H1 (cell line): ENCODE measurements at regions not wholly inside any gene's neighbourhood (a gene's known extent, or its start where the extent isn't known, plus 50 kb on each side); places are given as distances from the start of the nearest gene placed in this dataset.

Source experiments
- CTCF ChIA-PET: fragments of 300-600 bp; sonication (Branson Sonifier 250); formaldehyde crosslinking; loops from one replicate; lab custom pipeline; 2021; ENCODE audit not compliant: partially characterized antibody; lab: Charles Lee
- POLR2A ChIA-PET: fragments of 300-600 bp; sonication (Branson Sonifier 250); formaldehyde crosslinking; loops from one replicate; lab custom pipeline; 2021; ENCODE audit warnings: inconsistent platforms; ENCODE audit not compliant: partially characterized antibody; lab: Charles Lee
- DNase-seq, 2 experiments: peaks; one replicate each; pipeline versions ENCODE4 v3.0.0 to v3.0.0-alpha.2; 2010 to 2022; ENCODE audit warnings: low spot score in 2 of 2, low read depth in 1 of 2, mixed read lengths in 1 of 2
- FAIRE-seq: peaks from 2 replicates; lab custom pipeline; 2011; peaks lifted over from hg19 to GRCh38; lab: Jason Lieb, UNC
- H2AFZ ChIP-seq: 2 replicates; pipeline ENCODE4 v1.8.1; 2012; ENCODE audit warnings: low read length, inconsistent platforms
- H2AK5ac ChIP-seq: 2 replicates; pipeline ENCODE4 v1.6.1; 2013; ENCODE audit warnings: low read depth, low read length
- H2BK120ac ChIP-seq: replicated peaks from 2 replicates; pipeline ENCODE3; 2013; ENCODE audit warnings: low read depth, low read length, inconsistent platforms
- H2BK12ac ChIP-seq: 2 replicates; pipeline ENCODE4 v1.6.1; 2013; ENCODE audit warnings: low read depth, low read length
- H2BK15ac ChIP-seq: 2 replicates; pipeline ENCODE4 v1.6.1; 2013; ENCODE audit warnings: low read length
- H2BK20ac ChIP-seq: 2 replicates; pipeline ENCODE4 v1.6.1; 2013; ENCODE audit warnings: low read length
- H2BK5ac ChIP-seq: 2 replicates; pipeline ENCODE4 v1.6.1; 2013; ENCODE audit warnings: low read depth, low read length
- H3K14ac ChIP-seq: 2 replicates; pipeline ENCODE4 v1.6.1; 2013; ENCODE audit warnings: inconsistent platforms; ENCODE audit not compliant: insufficient read length
- H3K18ac ChIP-seq: 2 replicates; pipeline ENCODE4 v1.6.1; 2013; ENCODE audit warnings: low read length; ENCODE audit errors: extremely low read depth
- H3K23ac ChIP-seq: 2 replicates; pipeline ENCODE4 v1.6.1; 2013; ENCODE audit warnings: inconsistent platforms; ENCODE audit not compliant: insufficient read length
- H3K23me2 ChIP-seq: 2 replicates; pipeline ENCODE4 v1.6.1; 2013; ENCODE audit warnings: low read depth, low read length
- H3K27ac ChIP-seq: 2 replicates; pipeline ENCODE4 v1.6.1; 2011; ENCODE audit warnings: low read depth, low read length, inconsistent platforms
- H3K27me3 ChIP-seq, 4 experiments: replicated peaks in 1 of 4; 1 replicate in 1 of 4; 2 replicates in 3 of 4; pipeline versions ENCODE4 v1.6.1 to v1.8.1; 2011 to 2013; ENCODE audit warnings: low read length in 3 of 4, mild to moderate bottlenecking in 3 of 4, inconsistent platforms in 2 of 4, mixed read lengths in 2 of 4, moderate library complexity in 1 of 4; ENCODE audit not compliant: control insufficient read depth in 3 of 4, insufficient read depth in 3 of 4; ENCODE audit errors: extremely low read depth in 1 of 4
- H3K36me3 ChIP-seq, 4 experiments: 2 replicates each; pipeline versions ENCODE4 v1.6.1 to v1.8.1; 2011 to 2013; ENCODE audit warnings: mild to moderate bottlenecking in 4 of 4, low read length in 3 of 4, moderate library complexity in 2 of 4, control low read depth in 1 of 4, inconsistent platforms in 1 of 4; ENCODE audit not compliant: insufficient read depth in 4 of 4, control insufficient read depth in 2 of 4
- H3K4ac ChIP-seq: replicated peaks from 2 replicates; pipeline ENCODE3; 2013; ENCODE audit warnings: low read length, low read depth, mixed read lengths, inconsistent platforms; ENCODE audit not compliant: insufficient read length
- H3K4me1 ChIP-seq, 4 experiments: replicated peaks in 1 of 4; 1 replicate in 1 of 4; 2 replicates in 3 of 4; pipeline versions ENCODE4 v1.6.1 to v1.8.1; 2011 to 2013; ENCODE audit warnings: low read length in 3 of 4, inconsistent platforms in 2 of 4, mixed read lengths in 1 of 4; ENCODE audit not compliant: insufficient read depth in 4 of 4, control insufficient read depth in 3 of 4
- H3K4me2 ChIP-seq, 2 experiments: 2 replicates each; pipeline versions ENCODE4 v1.6.1 to v1.8.1; 2011 to 2013; ENCODE audit warnings: low read depth in 2 of 2, low read length in 2 of 2, control low read depth in 1 of 2, inconsistent platforms in 1 of 2, mild to moderate bottlenecking in 1 of 2; ENCODE audit not compliant: insufficient read depth in 1 of 2
- H3K4me3 ChIP-seq, 4 experiments: fragments of 200-600, 300-600 bp in 1 of 4; sonication (generic), shearing (Covaris generic), sonication (Bioruptor Twin) in 1 of 4; 2 replicates each; pipeline versions ENCODE4 v1.5.1 to v1.8.1; 2011 to 2016; ENCODE audit warnings: low read length in 4 of 4, low read depth in 3 of 4, control low read depth in 2 of 4, inconsistent platforms in 2 of 4, mild to moderate bottlenecking in 2 of 4, mixed read lengths in 1 of 4, moderate library complexity in 1 of 4; ENCODE audit not compliant: insufficient read depth in 2 of 4; ENCODE audit errors: extremely low read depth in 1 of 4
- H3K56ac ChIP-seq: replicated peaks from 2 replicates; pipeline ENCODE3; 2013; ENCODE audit warnings: low read depth, mild to moderate bottlenecking, mixed read lengths, low read length, inconsistent platforms; ENCODE audit not compliant: insufficient read length
- H3K79me1 ChIP-seq: 2 replicates; pipeline ENCODE4 v1.6.1; 2013; ENCODE audit warnings: low read depth, low read length, control low read depth
- H3K79me2 ChIP-seq, 2 experiments: 2 replicates each; pipeline versions ENCODE4 v1.6.1 to v1.8.1; 2012 to 2013; ENCODE audit warnings: low read length in 2 of 2, mild to moderate bottlenecking in 2 of 2, inconsistent platforms in 1 of 2; ENCODE audit not compliant: insufficient read depth in 2 of 2, control insufficient read depth in 1 of 2
- H3K9ac ChIP-seq, 4 experiments: replicated peaks in 1 of 4; 1 replicate in 1 of 4; 2 replicates in 3 of 4; pipeline versions ENCODE4 v1.6.1 to v1.8.1; 2011 to 2013; ENCODE audit warnings: low read depth in 3 of 4, low read length in 3 of 4, control low read depth in 2 of 4, mild to moderate bottlenecking in 2 of 4, moderate library complexity in 2 of 4, inconsistent platforms in 1 of 4; ENCODE audit errors: extremely low read depth in 1 of 4
- H3K9me3 ChIP-seq, 2 experiments: 2 replicates each; pipeline versions ENCODE4 v1.6.1 to v1.8.1; 2012 to 2013; ENCODE audit warnings: mild to moderate bottlenecking in 2 of 2, moderate library complexity in 2 of 2, control low read depth in 1 of 2, inconsistent platforms in 1 of 2, low read depth in 1 of 2, low read length in 1 of 2, mixed read lengths in 1 of 2; ENCODE audit not compliant: insufficient read depth in 2 of 2
- H4K20me1 ChIP-seq, 2 experiments: replicated peaks in 1 of 2; 2 replicates each; pipeline versions ENCODE3 to v1.8.1; 2011 to 2013; ENCODE audit warnings: inconsistent platforms in 2 of 2, low read length in 2 of 2, mild to moderate bottlenecking in 1 of 2; ENCODE audit not compliant: insufficient read depth in 2 of 2, control insufficient read depth in 1 of 2
- H4K5ac ChIP-seq: 2 replicates; pipeline ENCODE4 v1.6.1; 2013; ENCODE audit warnings: low read length, low read depth, mixed read lengths, inconsistent platforms; ENCODE audit not compliant: insufficient read length
- H4K8ac ChIP-seq: 2 replicates; pipeline ENCODE4 v1.8.0; 2013; ENCODE audit warnings: mild to moderate bottlenecking, moderate library complexity, low read length, inconsistent platforms; ENCODE audit not compliant: insufficient read depth; ENCODE audit errors: extremely low read depth
- H4K91ac ChIP-seq: replicated peaks from 2 replicates; pipeline ENCODE3; 2013; ENCODE audit warnings: low read length, mixed read lengths, inconsistent platforms; ENCODE audit not compliant: insufficient read length
- ATF3 ChIP-seq: IDR thresholded peaks from 2 replicates; pipeline ENCODE4 v1.6.1; 2011; ENCODE audit warnings: low read depth, mild to moderate bottlenecking, low read length; ENCODE audit not compliant: insufficient read depth
- BRCA1 ChIP-seq: IDR thresholded peaks from 2 replicates; pipeline ENCODE4 v1.6.1; 2012; ENCODE audit warnings: low read depth, low read length, improper control_type of control experiment
- CHD2 ChIP-seq: IDR thresholded peaks from 2 replicates; pipeline ENCODE4 v1.6.1; 2012; ENCODE audit warnings: low read length, improper control_type of control experiment
- CTBP2 ChIP-seq: IDR thresholded peaks from 2 replicates; pipeline ENCODE4 v1.7.0; 2011; ENCODE audit warnings: borderline replicate concordance, mild to moderate bottlenecking, moderate library complexity, mixed read lengths, low read length; ENCODE audit not compliant: insufficient read depth, insufficient read length
- E2F6 ChIP-seq: IDR thresholded peaks from 2 replicates; pipeline ENCODE4 v1.6.1; 2012; ENCODE audit warnings: inconsistent platforms
- HDAC2 ChIP-seq, 2 experiments: fragments of 300-600 bp in 1 of 2; sonication (generic) in 1 of 2; IDR thresholded peaks; 2 replicates each; pipeline ENCODE4 v1.6.1; 2011 to 2012; ENCODE audit warnings: low read depth in 2 of 2, low read length in 2 of 2, mild to moderate bottlenecking in 2 of 2, moderate library complexity in 2 of 2, borderline replicate concordance in 1 of 2, inconsistent platforms in 1 of 2
- MAX ChIP-seq: IDR thresholded peaks from 2 replicates; pipeline ENCODE4 v1.6.1; 2012; ENCODE audit warnings: inconsistent platforms
- POU5F1 ChIP-seq: IDR thresholded peaks from 2 replicates; pipeline ENCODE4 v1.6.1; 2011; ENCODE audit warnings: low read depth, mild to moderate bottlenecking, low read length, moderate library complexity
- SIN3A ChIP-seq, 2 experiments: IDR thresholded peaks in 1 of 2; conservative IDR thresholded peaks in 1 of 2; 2 replicates each; pipeline ENCODE4 v1.6.1; 2011 to 2012; ENCODE audit warnings: low read length in 2 of 2, improper control_type of control experiment in 1 of 2, low read depth in 1 of 2, mild to moderate bottlenecking in 1 of 2
- TAF7 ChIP-seq: optimal IDR thresholded peaks from 2 replicates; pipeline ENCODE3; 2011; ENCODE audit warnings: low read depth, mild to moderate bottlenecking, inconsistent platforms, low read length, moderate library complexity, borderline replicate concordance
- YY1 ChIP-seq: IDR thresholded peaks from 2 replicates; pipeline ENCODE4 v1.6.1; 2011; ENCODE audit warnings: low read depth, mild to moderate bottlenecking, low read length

- H2BK15ac ChIP-seq: no peak overlapping the region
- no peaks in the 10 kb centered on the region for H3K36me3 ChIP-seq
- H2AFZ ChIP-seq: no peak overlapping the region
- no peak overlapping the region for H2BK5ac ChIP-seq
- no peaks in the 10 kb centered on the region for H3K79me1 ChIP-seq
- ChIA-PET CTCF (interaction anchor here (0.7 kb wide), 1 partner anchor 1487 kb away, joined by 3 read pairs; no protein-coding TSS in a partner anchor), POLR2A (no interaction called here)
- H4K5ac ChIP-seq: no peak overlapping the region
- H3K56ac ChIP-seq: no peak overlapping the region
- no peak overlapping the region for H2BK120ac ChIP-seq
- DNase-seq: no peak
- H3K79me2 ChIP-seq: no peaks in the 10 kb centered on the region
- no peak overlapping the region for H2BK20ac ChIP-seq
- no peak overlapping the region for H2BK12ac ChIP-seq
- no peak overlapping the region for H3K4ac ChIP-seq
- no peaks in the 10 kb centered on the region for H3K27me3 ChIP-seq
- no peak overlapping the region for H4K91ac ChIP-seq
- H3K23me2 ChIP-seq: no peaks in the 10 kb centered on the region
- H3K4me1 ChIP-seq: no peaks in the 10 kb centered on the region
- no peak overlapping the region for H3K23ac ChIP-seq
- no peak overlapping the region for H3K14ac ChIP-seq
- H3K9ac ChIP-seq: no peak overlapping the region
- no peaks in the 10 kb centered on the region for H4K20me1 ChIP-seq
- H3K9me3 ChIP-seq: no peaks in the 10 kb centered on the region
- no peak overlapping the region for H4K8ac ChIP-seq
- no peak overlapping the region for H2AK5ac ChIP-seq
- no peak overlapping the region for H3K4me3 ChIP-seq
- no peak overlapping the region for H3K4me2 ChIP-seq
- no peak overlapping the region for H3K18ac ChIP-seq
- no peak overlapping the region for H3K27ac ChIP-seq
- no peak for FAIRE-seq
- no peak for TF ChIP-seq ATF3
- TF ChIP-seq SIN3A (conservative IDR thresholded peaks at IDR 0.05 in 1 of 2, IDR thresholded peaks at IDR 0.05 in 1 of 2; ENCODE audit: low read depth in 1 of 2, low read length in 2 of 2): no peak
- no peak for TF ChIP-seq TAF7
- TF ChIP-seq YY1: no peak
- TF ChIP-seq BRCA1: no peak
- no peak for TF ChIP-seq MAX
- no peak for TF ChIP-seq E2F6
- no peak for TF ChIP-seq POU5F1
- no peak for TF ChIP-seq HDAC2 (IDR thresholded peaks at IDR 0.05; ENCODE audit: borderline replicate concordance in 1 of 2, low read depth in 2 of 2, low read length in 2 of 2)
- TF ChIP-seq CTBP2: no peak
- no peak for TF ChIP-seq CHD2
These were observed 212.1 kb upstream of the EXOC2 start for GRCh38 chr6:904994-905393.
